OCI-LY3 (cell line): ENCODE measurements at regions not wholly inside any gene's neighbourhood (a gene's known extent, or its start where the extent isn't known, plus 50 kb on each side); places are given as distances from the start of the nearest gene placed in this dataset.
"Not testable (repeated sequence)": the region's sequence is repeated elsewhere in the genome, so short reads cannot be mapped to it uniquely, and the experiment has no call there.

Source experiments
- H2AFZ ChIP-seq: fragments of 200-600, 300-600 bp; shearing (Covaris generic); 2 replicates; pipeline ENCODE4 v1.6.0; 2014; ENCODE audit warnings: antibody characterized with exemption, low read depth, low read length
- H3K27ac ChIP-seq: fragments of 200-600, 300-600 bp; sonication (generic); 2 replicates; pipeline ENCODE4 v1.5.1; 2014; ENCODE audit warnings: mild to moderate bottlenecking, low read length, moderate library complexity, mixed read lengths
- H3K27me3 ChIP-seq: fragments of 200-600, 300-600 bp; sonication (generic); 2 replicates; pipeline ENCODE4 v1.6.1; 2014; ENCODE audit warnings: low read depth, low read length, mixed read lengths
- H3K36me3 ChIP-seq: fragments of 200-600, 300-600 bp; sonication (generic); replicated peaks from 2 replicates; pipeline ENCODE3; 2014; ENCODE audit warnings: low read depth, low read length, mixed read lengths
- H3K4me1 ChIP-seq: fragments of 300-600, 200-600 bp; sonication (generic); 2 replicates; pipeline ENCODE4 v1.6.1; 2014; ENCODE audit warnings: low read length, mixed read lengths
- H3K4me2 ChIP-seq: fragments of 200-600, 300-600 bp; sonication (generic); 2 replicates; pipeline ENCODE4 v1.6.1; 2014; ENCODE audit warnings: low read length, mixed read lengths
- H3K4me3 ChIP-seq: fragments of 300-600, 200-600 bp; sonication (generic); 2 replicates; pipeline ENCODE4 v1.5.1; 2014; ENCODE audit warnings: antibody characterized with exemption, mild to moderate bottlenecking, low read length, moderate library complexity
- H3K79me2 ChIP-seq: fragments of 300-600, 200-600 bp; shearing (Covaris generic); 2 replicates; pipeline ENCODE4 v1.6.1; 2014; ENCODE audit warnings: mild to moderate bottlenecking, low read length, mixed read lengths
- H3K9ac ChIP-seq: fragments of 300-600, 200-600 bp; shearing (Covaris generic); 2 replicates; pipeline ENCODE4 v1.6.0; 2014; ENCODE audit warnings: mild to moderate bottlenecking, low read length, moderate library complexity
- H3K9me3 ChIP-seq: fragments of 200-600, 300-600 bp; shearing (Covaris generic); 2 replicates; pipeline ENCODE4 v1.6.1; 2014; ENCODE audit warnings: low read length, mixed read lengths; ENCODE audit not compliant: insufficient read depth
- H4K20me1 ChIP-seq: fragments of 200-600, 300-600 bp; sonication (generic); 2 replicates; pipeline ENCODE4 v1.6.1; 2016; ENCODE audit warnings: low read length, mixed read lengths; ENCODE audit not compliant: insufficient read depth
- CTCF ChIP-seq: fragments of 200-600, 300-600 bp; sonication (generic); IDR thresholded peaks from 2 replicates; pipeline ENCODE4 v1.5.1; 2014; ENCODE audit warnings: antibody characterized with exemption, low read length, low read depth
- EZH2phosphoT487 ChIP-seq: fragments of 200-600 bp; shearing (Covaris generic); IDR thresholded peaks from 2 replicates; pipeline ENCODE4 v1.6.1; 2018; ENCODE audit warnings: antibody characterized with exemption, mixed run types, low read depth

GRCh38 chr13:111060237-111060919 is 54.7 kb upstream of the ARHGEF7 start:
- TF ChIP-seq EZH2phosphoT487 (no peak), CTCF (no peak)
- Histone ChIP-seq H3K4me1 (no peaks in the 10 kb centered on the region; the same call in 1 of the 2 replicates), H3K9ac (no peak overlapping the region), H3K4me2 (no peak overlapping the region), H3K79me2 (no peaks in the 10 kb centered on the region), H2AFZ (no peak overlapping the region), H4K20me1 (no peaks in the 10 kb centered on the region), H3K27me3 (peaks cover 7% of the 10 kb centered on the region; the same call in 1 of the 2 replicates), H3K27ac (no peak overlapping the region), H3K4me3 (no peak overlapping the region), H3K36me3 (no peaks in the 10 kb centered on the region), H3K9me3 (no peaks in the 10 kb centered on the region)

DNA sequence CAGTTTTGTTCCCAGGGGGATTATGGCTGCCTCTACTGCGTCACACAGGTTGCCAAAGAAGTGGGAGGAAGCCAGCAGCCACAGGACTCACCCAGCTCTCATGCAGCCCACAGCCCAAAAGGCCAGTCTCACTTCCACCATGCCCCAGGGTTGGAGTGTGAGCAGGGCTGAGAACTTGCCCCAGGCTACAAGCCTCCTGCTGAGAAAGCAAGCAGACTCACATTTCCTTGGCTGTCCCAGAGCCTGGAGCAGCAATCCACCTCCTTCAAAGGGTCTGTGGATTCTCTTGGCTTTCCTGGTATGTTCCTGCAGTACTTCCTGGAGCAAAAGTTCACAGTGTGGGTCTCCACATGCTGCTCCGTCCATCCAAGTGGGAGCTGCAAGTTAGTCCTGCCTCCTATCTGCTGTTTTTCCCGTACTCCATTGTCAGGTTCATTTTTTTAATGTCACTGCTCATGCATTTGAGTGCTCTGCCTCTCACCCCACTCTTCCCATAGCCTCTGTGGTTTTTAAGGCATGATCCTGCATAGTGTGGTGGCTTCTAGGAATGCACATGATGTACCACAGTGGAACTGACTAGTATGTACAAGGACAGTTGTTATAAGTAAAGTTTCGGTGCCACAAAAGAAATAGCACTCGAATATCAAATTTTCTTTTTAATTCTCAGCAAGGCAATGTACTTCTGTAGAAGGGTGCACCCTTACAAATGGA is 56.2 kb upstream of the ARHGEF7 start:
- Histone ChIP-seq H4K20me1 (no peaks in the 10 kb centered on the region), H3K79me2 (no peaks in the 10 kb centered on the region), H3K27ac (no peak overlapping the region), H3K4me3 (no peak overlapping the region), H3K9me3 (no peaks in the 10 kb centered on the region), H3K36me3 (no peaks in the 10 kb centered on the region), H3K27me3 (peaks cover 7% of the 10 kb centered on the region; the same call in 1 of the 2 replicates), H3K4me1 (peaks cover 4% of the 10 kb centered on the region; the same call in 1 of the 2 replicates), H3K4me2 (no peak overlapping the region), H2AFZ (no peak overlapping the region), H3K9ac (no peak overlapping the region)
- no peak for TF ChIP-seq CTCF
- no peak for TF ChIP-seq EZH2phosphoT487

DNA sequence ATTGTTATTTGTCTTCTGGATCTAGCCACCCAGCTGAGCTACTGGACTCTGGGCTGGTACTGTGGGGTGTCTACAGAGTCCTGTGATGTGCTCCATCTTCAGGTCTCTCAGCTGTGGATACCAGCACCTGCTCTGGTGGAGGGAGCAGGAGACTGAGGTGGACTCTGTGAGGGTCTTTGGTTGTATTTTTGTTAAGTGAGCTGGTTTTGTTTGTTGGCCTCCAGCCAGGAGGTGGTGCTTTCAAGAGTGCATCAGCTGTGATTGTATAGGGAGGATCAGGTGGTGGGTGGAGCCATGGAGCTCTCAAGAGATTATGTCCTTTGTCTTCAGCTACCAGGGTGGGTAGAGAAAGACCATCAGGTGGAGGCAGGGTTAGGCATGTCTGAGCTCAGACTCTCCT is 56.8 kb upstream of the ARHGEF7 start:
- not testable (repeated sequence) for H3K79me2 ChIP-seq, H3K4me2 ChIP-seq, H3K4me3 ChIP-seq, H4K20me1 ChIP-seq, H2AFZ ChIP-seq, H3K9ac ChIP-seq, H3K36me3 ChIP-seq, H3K27ac ChIP-seq, H3K4me1 ChIP-seq, H3K27me3 ChIP-seq, H3K9me3 ChIP-seq

- not testable (repeated sequence) for H3K27me3 ChIP-seq, H3K79me2 ChIP-seq, H3K27ac ChIP-seq, H3K36me3 ChIP-seq, H2AFZ ChIP-seq, H4K20me1 ChIP-seq, H3K4me3 ChIP-seq, H3K9ac ChIP-seq, H3K9me3 ChIP-seq, H3K4me2 ChIP-seq
- peaks cover 17% of the 10 kb centered on the region for H3K4me1 ChIP-seq
These were observed 63.3 kb upstream of the ARHGEF7 start for GRCh38 chr13:111051726-111052232.

- Histone ChIP-seq H3K79me2 (no peaks in the 10 kb centered on the region), H3K4me1 (peaks cover 23% of the 10 kb centered on the region), H3K9ac (no peak overlapping the region), H3K4me3 (no peak overlapping the region), H3K36me3 (no peaks in the 10 kb centered on the region), H3K27ac (no peak overlapping the region), H3K4me2 (no peak overlapping the region), H4K20me1 (no peaks in the 10 kb centered on the region), H3K27me3 (0 out of 2 replicates have a peak, but pooled peaks cover 7% of the 10 kb centered on the region), H2AFZ (no peak overlapping the region), H3K9me3 (no peaks in the 10 kb centered on the region)
- TF ChIP-seq EZH2phosphoT487 (no peak), CTCF (no peak)
These were observed 63.9 kb upstream of the ARHGEF7 start for GRCh38 chr13:111051041-111051725.
